ENCODE measurements at regions not wholly inside any gene's neighbourhood (a gene's known extent, or its start where the extent isn't known, plus 50 kb on each side); places are given as distances from the start of the nearest gene placed in this dataset.

DNA sequence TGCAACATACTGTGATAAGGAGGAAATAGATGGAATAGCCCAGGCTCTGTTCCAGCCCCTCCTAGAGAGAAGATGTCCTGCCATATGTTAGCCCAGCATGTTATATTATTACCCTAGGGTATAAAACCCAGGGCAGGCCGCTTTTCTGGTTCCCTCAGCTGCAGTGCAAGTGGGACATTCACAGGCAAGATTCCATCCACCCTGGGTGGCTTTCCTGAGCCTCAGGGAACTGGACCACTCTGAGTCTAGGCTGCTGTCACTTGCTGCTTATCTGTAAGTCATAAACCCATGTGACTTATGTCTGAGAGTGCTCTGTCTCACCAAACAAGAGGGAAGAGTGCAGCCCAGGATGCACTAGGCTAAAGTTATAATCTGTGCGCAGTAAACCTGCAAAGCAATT is 413.2 kb downstream of the MZT1 start:
- no peak for TF ChIP-seq CTCF (conservative IDR thresholded peaks at IDR 0.05; ENCODE audit: low read length)
- TF ChIP-seq EZH2phosphoT487 (IDR thresholded peaks at IDR 0.05; ENCODE audit: borderline replicate concordance) = no peak

Measured in Loucy (cell line).